ENCODE measurements at regions not wholly inside any gene's neighbourhood (a gene's known extent, or its start where the extent isn't known, plus 50 kb on each side); places are given as distances from the start of the nearest gene placed in this dataset.
"Not testable (repeated sequence)": the region's sequence is repeated elsewhere in the genome, so short reads cannot be mapped to it uniquely, and the experiment has no call there.

GRCh38 chr7:82701949-82702348 lies 258.4 kb upstream of the CACNA2D1 start:
- intact Hi-C loops (cut with micrococcal nuclease): no loop called here

DNA sequence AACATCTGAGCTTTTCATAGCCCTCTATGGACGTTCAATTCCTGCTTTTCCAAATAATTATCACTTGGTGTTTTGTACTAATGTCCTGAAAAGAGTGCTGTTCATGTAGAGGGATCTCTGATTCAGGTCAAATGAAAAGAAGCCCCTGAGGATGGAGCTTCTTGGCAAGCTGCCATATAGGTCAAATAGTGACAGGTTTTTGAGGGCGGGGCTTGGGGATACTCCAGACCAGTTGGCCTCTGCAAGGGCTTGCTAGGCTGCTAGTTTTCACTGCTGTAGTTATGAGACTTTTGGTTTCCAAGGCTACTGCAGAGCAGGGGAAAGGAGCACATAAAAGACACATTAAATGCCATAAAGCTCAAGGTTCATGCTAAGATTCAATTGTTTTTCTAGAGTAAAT lies 257.2 kb upstream of the CACNA2D1 start:
- intact Hi-C loops (cut with micrococcal nuclease): no loop called here

GRCh38 chr7:82699773-82700186 lies 256.2 kb upstream of the CACNA2D1 start:
- intact Hi-C loops (cut with micrococcal nuclease): no loop called here

DNA sequence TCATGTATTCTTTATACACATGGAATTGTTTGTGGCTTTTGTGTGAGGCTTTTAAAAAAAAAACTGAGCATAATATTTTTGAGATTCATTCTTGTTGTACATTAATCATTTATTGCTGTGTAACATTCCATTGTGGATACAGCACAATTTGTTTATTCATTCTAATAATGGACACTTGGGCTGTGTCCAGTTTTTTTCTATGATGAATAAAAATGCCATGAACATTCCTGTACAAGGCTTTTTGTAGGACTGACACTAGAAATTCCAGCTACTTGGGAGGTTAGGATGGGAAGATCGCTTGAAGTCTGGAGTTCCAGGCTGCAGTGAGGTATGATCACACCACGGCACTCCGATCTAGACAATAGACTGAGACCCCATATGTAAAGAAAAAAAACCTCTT lies 254.3 kb upstream of the CACNA2D1 start:
- intact Hi-C loops (cut with micrococcal nuclease): no loop called here

- intact Hi-C loops (cut with micrococcal nuclease): no loop called here
Observed at GRCh38 chr7:82696631-82697030, 253.1 kb upstream of the CACNA2D1 start.

DNA sequence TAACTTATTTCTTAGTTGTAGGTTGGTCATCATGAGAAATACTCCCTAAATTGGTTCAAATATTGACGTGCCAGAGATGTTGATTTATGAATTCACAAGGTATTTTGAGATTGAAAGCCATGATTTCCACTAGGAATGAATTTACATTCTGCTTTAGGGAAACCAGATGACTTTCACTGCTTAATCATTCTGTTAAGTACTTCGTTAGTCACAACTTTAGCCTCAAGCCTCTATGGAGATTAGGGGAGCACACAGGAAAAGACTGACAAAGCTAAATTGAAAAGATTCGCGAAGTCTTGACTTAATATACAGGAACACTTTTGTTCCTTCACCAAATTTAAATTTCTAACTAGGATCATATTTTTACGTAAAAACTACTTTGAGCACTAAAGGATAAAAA lies 250.4 kb upstream of the CACNA2D1 start:
- intact Hi-C loops (cut with micrococcal nuclease): no loop called here

DNA sequence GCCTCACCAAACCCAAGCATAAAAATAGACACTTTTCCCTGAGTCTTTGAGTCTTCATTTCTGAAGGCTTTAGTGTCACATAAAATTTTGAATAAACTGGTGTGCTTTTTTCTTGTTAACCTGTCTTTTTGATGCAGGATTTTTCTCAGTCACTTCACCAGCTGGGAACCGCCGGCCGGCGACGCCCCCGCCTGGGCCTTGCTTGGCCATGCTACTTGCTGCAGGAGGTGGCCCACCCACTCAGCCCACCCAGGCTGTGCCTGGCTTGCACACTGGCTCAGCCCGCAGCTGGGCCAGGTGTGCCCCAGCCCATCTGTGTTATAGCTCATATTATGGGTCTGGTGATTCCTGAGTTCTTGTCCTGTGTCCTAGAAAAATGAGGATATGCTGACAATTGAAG lies 247.4 kb upstream of the CACNA2D1 start:
- intact Hi-C loops (cut with micrococcal nuclease): no loop called here

GRCh38 chr7:82685214-82685613 lies 241.6 kb upstream of the CACNA2D1 start:
- intact Hi-C loops (cut with micrococcal nuclease): no loop called here

DNA sequence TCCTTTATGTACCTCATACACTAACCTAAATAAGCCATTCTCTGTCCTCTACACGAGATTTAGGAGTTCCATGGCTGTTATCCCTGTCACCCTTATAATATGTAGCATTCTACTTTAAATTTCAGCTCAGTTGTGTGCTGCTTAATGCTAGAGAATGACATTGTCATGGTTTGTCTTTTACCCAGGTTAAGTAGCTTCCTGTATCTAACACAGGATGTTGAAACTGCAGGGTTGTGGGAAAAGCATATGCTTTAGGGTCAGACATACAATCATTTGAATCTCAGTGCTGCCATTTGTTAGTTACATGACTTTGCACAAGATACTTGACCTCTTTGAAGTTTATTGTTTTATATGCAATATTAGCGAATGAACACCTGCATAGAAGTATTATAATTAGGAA lies 235.1 kb upstream of the CACNA2D1 start:
- intact Hi-C loops (cut with micrococcal nuclease): no loop called here

GRCh38 chr7:82678259-82678658 lies 234.7 kb upstream of the CACNA2D1 start:
- intact Hi-C loops (cut with micrococcal nuclease): no loop called here

- intact Hi-C loops (cut with micrococcal nuclease): no loop called here
Observed at GRCh38 chr7:82677493-82677892, 233.9 kb upstream of the CACNA2D1 start.

DNA sequence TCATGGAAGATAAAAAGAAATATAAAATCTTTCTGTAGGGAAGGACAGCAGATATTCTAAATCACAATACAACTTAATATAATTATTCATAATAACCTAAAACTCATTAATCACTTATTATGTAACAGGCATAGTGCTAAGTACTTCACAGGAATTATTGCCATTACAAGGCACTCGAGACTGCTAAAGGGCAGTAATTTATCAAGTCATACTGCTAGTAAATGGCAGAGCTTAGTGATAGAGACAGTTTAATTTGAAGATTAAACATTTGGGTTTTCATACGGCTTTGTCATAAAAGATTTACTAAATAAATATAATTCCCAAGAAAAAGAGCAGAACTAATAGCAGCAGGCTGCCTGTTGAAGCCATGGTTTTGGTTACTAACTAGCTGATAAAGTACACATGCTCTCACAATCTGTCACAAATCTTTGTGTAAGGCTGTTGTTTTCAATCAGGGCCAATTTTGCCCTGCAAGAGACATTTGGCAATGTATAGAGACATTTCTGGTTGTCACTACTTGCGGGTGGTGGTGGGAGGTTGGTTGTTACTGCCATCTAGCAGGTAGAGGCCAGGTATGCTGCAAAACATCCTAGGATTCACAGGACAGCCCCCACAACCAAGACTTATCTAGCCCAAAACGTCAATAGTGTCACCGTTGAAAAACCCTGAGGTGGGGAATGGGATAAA lies 233.3 kb upstream of the CACNA2D1 start:
- intact Hi-C loops (cut with micrococcal nuclease): no loop called here

GRCh38 chr7:82675396-82675795 lies 231.8 kb upstream of the CACNA2D1 start:
- intact Hi-C loops (cut with micrococcal nuclease): no loop called here

DNA sequence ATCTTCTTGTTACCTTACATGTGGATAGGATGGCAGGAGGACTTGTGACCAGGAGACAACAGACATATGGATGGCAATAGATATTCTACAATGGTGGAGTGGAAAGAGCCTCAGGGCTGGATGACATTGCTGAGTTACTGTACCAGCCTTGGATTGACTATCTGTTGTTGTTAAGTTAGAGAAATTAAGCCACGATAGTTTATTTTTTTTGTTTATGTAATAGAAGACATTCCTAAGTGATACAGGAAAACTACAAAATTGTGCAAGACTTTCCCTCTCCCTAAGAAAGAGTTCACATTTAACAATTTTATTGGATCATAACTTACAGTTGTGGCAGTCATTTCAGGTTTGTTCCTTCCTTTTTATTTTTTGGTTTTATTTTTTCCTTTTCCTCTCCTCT lies 230.7 kb upstream of the CACNA2D1 start:
- intact Hi-C loops (cut with micrococcal nuclease): no loop called here

GRCh38 chr7:82672078-82672477 lies 228.5 kb upstream of the CACNA2D1 start:
- intact Hi-C loops (cut with micrococcal nuclease): no loop called here

DNA sequence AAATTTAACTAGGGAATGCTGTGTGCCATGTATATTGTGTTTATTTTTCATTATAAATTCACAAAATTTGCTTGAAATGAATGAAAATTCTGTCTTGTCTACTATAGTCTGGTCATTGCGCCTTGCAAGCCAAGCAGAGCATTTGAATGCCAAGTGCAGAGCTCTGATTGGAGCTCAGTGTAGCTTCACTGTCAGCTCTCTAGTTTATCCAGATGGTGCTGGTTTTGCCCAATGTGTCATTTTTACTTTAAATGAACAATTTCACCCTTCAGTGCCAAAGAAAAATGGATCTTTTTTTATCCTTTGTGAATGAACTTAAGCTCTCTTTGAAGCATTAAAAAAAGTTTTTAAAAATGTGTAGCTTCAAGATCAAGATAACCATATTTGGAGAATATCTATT lies 225.6 kb upstream of the CACNA2D1 start:
- intact Hi-C loops (cut with micrococcal nuclease): no loop called here

DNA sequence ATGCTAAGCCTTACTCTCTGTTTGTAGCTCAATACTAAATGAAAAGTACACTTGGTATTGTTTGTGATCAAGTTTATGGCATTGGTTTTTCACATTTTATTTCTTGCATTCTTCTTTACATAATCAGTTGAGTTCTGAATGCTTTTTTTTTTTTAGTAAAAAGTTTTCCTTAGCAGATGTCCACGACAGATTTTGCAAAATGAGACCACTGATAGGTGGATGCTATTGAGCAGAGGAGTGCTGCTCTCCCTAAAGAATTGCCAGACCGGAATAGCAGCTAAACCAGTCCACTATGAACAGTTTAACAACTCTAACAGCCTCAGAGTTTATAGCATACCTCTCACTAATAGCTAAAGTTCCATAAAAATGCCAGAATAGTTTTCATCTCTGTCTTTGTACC lies 225.1 kb upstream of the CACNA2D1 start:
- intact Hi-C loops (cut with micrococcal nuclease): no loop called here

GRCh38 chr7:82665966-82666507 lies 222.5 kb upstream of the CACNA2D1 start:
- intact Hi-C loops (cut with micrococcal nuclease): no loop called here

GRCh38 chr7:82655965-82656364 lies 212.4 kb upstream of the CACNA2D1 start:
- intact Hi-C loops (cut with micrococcal nuclease): no loop called here

DNA sequence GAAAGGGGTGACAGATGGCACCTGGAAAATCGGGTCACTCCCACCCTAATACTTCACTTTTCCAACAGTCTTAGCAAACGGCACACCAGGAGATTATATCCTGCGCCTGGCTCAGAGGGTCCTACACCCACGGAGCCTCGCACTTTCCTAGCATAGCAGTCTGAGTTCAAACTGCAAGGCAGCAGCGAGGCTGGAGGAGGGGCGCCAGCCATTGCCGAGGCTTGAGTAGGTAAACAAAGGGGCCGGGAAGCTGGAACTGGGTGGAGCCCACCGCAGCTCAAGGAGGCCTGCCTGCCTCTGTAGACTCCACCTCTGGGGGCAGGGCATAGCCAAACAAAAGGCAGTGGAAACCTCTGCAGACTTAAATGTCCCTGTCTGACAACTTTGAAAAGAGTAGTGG lies 206.5 kb upstream of the CACNA2D1 start:
- intact Hi-C loops (cut with micrococcal nuclease): not testable (repeated sequence)

DNA sequence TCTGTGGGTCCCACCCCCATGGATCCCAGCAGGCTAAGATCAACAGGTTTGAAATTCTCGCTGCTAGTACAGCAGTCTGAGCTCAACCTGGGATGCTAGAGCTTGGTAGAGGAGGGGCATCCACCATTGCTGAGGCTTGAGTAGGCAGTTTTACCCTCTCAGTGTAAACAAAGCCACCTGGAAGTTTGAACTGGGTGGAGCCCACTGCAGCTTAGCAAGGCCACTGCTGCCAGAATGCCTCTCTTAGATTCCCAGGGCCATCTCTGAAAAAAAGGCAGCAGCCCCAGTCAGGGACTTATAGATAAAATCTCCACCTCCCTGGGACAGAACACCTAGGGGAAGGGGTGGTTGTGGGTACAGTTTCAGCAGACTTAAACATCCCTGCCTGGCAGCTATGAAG lies 190.0 kb upstream of the CACNA2D1 start:
- intact Hi-C loops (cut with micrococcal nuclease): no loop called here

GRCh38 chr7:82631998-82632397 lies 188.4 kb upstream of the CACNA2D1 start:
- intact Hi-C loops (cut with micrococcal nuclease): no loop called here

GRCh38 chr7:82629583-82629982 lies 186.0 kb upstream of the CACNA2D1 start:
- intact Hi-C loops (cut with micrococcal nuclease): no loop called here

- intact Hi-C loops (cut with micrococcal nuclease): no loop called here
Observed at GRCh38 chr7:82625377-82625776, 181.8 kb upstream of the CACNA2D1 start.

All from T-helper 1 cell treated with Interleukin-12 subunit alpha and Interleukin-12 subunit beta and Interleukin-4 antibody, amounts not matched to agents 30 ng/mL and 1 ng/mL, for 36 hours (primary cell).